ENCODE measurements at regions not wholly inside any gene's neighbourhood (a gene's known extent, or its start where the extent isn't known, plus 50 kb on each side); places are given as distances from the start of the nearest gene placed in this dataset.
A peak's percentile ranks its signal among the peaks of the same experiment; 100 is the strongest.

DNA sequence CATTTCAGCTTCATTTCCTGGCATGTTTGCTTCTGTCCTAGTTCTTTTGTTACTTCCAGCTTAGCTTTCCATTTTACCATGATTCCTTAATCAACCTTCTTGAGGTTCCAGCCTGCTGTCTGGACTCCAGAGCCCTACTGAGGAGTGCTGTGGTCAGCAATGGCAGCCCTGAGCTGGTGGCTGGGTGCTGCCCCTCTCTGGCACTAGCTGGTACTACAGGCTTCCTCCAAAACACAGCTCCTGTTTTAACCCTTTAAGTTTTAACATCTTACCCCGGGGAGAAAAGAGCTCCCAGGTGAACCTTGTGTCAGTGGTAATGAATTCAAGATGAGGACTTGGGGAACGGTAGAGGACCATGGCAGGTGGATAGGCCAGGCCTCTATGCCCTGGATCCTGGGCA lies 395.5 kb downstream of the TMEM114 start:
- DNase-seq (ENCODE audit: low read depth in 2 of 2), result no peak

DNA sequence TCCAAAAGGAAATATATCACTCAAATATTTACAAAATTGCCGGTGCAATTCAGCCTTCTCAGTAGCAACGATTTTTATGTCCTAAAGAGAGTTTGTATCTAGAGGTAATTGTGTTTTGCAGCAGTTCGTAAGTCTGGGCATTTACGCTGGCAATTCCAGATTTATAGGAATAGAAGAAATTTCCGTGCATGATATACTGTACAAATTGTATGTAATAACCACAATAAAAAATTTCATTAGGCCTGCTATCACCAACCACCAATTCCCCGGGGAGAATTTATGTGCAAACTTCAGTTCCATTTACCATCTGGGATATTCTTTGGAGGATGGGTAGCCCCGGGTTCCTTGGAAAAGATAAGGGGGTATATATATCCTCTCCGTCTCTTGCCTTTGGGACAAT lies 401.5 kb downstream of the TMEM114 start:
- DNase-seq (ENCODE audit: low read depth in 2 of 2), result no peak

DNA sequence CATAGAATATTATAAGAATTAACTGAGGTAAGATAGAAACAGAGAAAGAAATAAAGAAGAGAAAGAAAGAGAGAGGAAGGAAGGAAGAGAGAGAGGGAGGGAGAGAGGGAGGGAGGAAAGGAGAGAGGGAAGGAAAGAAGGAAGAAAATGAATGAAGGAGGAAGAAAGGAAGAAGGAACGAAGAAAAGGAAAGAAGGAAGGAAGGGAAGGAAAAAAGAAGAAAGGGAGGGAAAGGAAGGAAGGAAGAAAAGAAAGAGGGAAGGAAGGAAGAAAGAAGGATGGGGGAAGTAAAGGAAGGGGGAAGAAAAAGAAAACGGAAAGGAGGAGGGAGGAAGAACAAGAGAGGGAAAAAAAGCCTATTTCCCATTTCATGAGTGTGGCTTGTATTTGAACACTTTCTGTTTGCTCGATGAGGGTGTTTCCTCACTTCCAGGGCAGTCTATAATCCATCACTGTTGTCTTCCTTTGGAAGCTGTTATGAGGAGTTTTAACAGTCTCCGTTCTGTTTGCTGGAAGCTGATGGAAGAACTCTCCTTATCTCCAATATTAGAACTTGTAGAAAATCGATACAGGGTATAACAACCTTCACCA lies 402.4 kb downstream of the TMEM114 start:
- no peak for DNase-seq (ENCODE audit: low read depth in 2 of 2)

DNA sequence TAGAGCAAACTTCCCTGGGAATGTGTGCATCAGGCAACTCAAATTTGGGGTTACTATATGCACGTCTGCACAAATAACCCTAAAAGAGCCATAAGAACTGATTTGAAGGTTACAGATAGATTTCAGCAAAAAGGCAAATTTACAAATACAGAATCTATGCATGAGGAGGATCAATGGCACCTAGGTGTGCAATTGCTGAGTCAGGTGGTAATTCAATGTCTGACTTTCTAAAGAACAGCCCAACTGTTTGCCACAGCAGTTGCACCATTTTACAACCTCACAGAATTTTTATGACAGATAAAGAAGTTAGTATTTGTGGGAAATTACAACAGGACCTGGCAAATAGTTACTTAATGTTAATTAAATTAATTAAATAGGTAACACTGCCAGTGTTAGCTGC lies 405.5 kb downstream of the TMEM114 start:
- no peak for DNase-seq (ENCODE audit: low read depth in 2 of 2)

DNA sequence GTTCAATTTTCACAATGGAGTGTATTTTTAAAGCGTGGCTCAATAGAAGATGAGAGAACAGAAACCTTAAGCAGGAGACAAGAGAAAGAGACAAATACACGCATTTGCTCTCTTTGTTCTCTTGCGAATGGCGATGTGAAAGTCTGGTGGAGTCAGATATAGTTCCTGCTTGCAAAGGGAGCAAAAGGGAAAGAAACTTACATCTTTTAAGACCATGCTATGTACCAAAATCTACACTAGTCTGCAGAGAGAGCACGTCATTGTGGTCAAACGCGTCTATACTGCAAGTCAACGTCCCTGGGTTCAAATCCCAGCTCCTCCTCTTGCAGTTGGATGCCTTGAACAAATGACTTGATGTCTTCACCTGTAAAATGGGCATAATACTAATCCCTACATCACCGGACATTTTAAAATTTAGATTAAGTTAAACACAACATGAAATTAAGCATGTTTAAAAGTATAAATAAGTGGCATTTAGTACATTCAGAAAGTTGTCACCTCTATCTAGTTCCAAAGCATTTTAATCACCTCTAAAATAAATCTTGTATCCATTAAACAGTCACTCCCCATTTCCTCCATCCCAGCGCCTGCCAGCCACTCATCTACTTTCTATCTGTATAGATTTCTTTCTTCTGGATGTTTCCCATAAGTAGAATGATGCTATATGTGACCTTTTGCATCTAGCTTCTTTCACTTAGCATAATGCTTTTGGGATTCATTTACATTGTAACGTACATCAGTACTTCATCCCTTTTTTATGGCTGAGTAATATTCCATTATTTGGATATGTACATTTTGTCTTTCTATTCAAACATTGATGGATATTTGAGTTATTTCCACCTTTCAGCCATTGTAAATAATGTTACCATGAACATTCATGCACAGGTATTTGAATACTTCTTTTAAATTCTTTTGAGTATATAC lies 406.9 kb downstream of the TMEM114 start:
- no peak for DNase-seq (ENCODE audit: low read depth in 2 of 2)

DNA sequence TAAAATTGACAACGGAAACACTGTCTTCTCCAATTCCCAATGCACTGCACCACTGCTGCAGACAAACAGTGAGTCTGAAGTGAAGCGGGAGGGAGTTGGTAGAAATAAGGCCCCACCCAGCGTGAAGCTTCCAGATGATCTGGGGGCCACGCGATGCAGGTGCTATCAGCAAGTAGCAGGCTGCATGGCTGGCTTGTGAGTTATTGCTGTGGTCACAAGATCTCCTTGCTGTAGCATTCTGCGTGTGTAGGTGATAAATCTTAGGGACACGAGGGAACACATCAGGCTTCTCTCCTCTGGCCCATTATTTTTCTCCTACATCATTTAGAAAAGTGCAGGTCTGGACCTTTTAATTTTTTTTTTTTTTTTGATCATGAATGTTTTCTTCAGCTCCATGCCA lies 407.6 kb downstream of the TMEM114 start:
- no peak for DNase-seq (ENCODE audit: low read depth in 2 of 2)

DNA sequence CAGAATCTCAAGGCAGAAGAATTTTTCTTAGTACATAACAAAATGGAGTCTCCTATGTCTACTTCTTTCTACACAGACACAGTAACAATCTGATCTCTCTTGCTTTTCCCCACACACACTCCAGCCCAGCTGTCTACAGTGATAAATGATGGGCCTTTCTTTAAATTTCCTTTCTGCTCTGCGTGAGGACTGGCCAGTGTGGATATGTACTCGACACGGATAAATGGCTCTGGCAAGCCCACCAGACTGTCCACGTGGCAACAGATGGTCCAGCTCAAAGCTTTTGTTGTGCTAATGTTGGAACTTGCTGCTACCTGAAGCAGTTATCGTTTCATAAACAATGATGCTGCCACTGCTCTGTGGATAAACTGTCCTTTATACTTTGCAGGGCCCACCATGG lies 410.7 kb downstream of the TMEM114 start:
- DNase-seq (ENCODE audit: low read depth in 2 of 2), result no peak

DNA sequence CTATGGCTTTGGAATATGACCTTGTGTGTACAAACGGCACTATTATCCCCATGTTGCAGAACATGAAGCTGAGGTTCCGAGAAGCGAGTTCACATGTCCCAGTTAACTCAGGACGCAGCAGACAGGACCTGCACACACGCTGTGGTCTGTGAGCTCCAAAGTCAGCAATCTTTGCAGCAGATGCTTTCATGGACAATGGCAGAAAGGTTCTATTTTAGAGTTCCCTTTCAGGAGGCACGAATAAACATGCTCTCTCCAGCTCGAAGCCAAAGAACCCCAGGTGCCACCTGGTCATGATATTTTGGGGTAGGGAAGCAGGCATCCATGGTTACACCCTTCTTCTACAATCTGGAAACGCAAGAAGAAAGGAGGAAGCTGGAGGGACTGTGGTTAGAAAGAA lies 412.0 kb downstream of the TMEM114 start:
- no peak for DNase-seq (ENCODE audit: low read depth in 2 of 2)

DNA sequence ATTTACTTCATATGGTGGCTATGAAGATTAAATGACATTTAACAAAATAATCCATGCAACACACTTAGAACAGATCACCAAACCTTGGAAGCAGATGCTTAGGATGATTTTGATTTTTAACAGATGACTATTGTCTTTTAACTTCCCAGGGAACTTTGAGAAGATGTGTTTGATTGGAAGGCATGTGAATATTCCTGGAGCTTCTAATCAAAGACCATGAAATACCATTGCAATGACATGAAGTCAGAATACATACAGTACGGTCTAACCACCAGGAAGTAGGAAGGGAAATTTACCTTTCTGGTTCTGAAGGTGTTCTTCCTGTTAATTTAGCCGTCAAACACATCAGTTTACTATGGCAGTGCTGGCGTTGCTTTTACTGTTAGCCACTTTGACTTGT lies 414.9 kb downstream of the TMEM114 start:
- no peak for DNase-seq (ENCODE audit: low read depth in 2 of 2)

DNA sequence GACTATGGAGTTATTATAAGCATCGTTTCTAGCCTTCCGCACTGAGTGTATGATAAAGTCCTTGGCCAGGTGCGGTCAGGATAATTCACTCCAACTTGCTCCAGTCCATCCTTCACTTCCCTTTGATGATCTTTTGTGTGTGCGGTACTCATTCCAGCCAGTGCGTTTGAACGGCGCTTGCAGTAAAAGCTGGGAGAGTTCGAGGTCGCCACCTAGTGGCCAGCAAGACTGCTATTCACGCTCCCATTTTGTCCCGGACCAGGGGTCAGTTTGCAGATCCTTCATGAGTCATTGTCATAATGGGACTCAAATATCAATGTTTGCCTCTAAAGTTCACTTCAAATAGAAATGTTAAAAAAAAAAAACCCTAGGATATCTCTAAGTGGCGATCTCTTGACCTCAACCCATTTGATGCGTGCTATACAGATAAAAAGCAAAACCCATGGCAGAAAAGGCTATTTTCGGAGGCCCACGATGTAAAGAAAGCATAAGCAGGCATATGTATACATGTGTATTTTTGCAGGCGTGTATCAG lies 417.1 kb downstream of the TMEM114 start:
- peak; percentile 7 to 53 for DNase-seq (ENCODE audit: low read depth in 2 of 2)

DNA sequence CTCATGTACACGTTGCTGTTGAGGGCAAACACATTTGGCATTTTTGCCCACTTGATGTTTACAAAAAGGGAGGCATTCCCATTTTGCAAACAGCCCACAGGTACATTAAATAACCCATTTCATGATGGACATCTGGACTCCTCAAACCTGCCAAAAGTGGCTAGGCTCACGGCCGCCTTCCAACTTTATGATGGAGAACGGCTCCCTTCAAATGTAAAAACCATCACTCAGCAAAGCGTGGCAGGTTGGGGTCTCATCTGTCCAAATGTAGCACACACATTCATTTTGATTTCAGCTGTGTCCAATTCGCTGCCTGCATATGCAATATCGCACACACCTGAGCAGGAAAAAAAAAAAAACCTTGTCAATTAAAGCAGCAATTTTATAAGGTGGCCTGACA lies 417.8 kb downstream of the TMEM114 start:
- no peak for DNase-seq (ENCODE audit: low read depth in 2 of 2)

DNA sequence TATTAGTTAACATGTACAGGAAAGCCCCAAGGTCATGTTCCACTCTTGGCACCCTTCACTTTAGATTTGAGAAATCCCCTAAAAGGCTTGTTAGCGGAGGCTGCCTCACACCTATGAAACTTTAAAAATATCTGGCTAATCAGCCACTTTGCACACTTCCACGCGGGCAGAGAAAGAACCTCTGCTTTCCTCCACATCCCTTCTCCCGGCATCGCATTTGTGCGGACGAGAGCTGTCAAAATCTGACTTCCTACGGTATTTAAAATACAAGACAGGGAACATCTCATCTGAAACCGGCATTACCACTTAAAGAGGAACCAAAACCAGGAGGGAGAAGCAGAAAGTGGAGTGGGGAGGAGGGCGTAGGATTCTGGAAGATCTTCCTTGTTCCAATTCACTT lies 422.3 kb downstream of the TMEM114 start:
- no peak for DNase-seq (ENCODE audit: low read depth in 2 of 2)

DNA sequence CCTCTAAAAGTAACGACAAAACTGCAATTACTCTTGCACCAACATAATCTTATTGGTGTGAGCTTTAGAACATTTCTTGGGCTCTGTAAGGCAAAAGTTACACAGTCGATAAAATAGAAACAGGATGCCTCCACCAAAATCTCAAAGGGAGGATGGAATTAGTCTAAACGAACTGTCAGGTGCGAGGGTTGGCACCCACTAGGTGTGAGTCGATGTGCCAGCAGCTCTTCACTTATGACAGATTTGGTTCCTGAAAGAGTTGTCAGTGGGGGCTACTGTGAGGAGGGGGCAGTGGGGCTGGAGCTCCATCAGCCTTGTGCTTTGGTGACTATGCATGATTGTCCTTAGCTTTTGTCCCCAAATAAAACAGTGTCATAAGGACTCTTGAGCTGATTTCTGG lies 422.9 kb downstream of the TMEM114 start:
- DNase-seq (ENCODE audit: low read depth in 2 of 2), result no peak

DNA sequence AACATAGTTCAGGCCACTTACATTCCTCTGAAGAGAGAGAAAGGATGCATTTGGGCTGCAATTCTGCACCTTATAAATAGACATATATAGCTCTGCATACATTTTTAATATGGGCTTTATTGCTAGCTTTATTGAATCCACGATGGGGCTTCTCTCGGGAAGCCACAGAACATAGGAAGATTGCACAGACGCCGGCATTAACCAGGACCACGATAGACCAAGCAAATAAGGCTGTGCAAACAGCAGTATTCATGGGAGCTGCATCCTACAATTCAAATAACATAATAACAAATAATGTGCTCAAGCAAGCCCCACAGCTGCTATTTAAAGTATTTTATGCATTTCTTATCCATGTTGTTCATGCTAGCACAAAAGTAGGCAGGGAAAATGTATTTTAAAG lies 432.3 kb downstream of the TMEM114 start:
- no peak for DNase-seq (ENCODE audit: low read depth in 2 of 2)

DNA sequence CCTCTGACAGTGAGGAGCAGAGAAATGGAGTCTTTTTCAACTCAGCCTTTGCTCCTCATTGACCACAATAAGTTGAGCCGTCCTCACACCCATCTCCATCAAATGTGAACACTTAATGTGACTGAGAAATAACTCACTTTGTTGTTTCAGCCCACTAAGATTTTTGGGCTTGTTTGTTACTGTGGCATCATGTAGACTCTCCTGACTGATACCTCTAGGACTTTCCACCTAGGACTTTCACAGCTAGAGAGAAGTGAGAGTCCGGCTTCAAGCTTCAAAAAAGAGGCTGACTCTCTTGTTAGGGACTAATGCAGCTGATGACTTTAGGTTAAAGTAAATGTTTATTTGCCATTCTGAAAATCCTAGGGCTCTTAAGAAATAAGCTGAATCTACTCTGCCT lies 435.0 kb downstream of the TMEM114 start:
- DNase-seq (ENCODE audit: low read depth in 2 of 2), result no peak

DNA sequence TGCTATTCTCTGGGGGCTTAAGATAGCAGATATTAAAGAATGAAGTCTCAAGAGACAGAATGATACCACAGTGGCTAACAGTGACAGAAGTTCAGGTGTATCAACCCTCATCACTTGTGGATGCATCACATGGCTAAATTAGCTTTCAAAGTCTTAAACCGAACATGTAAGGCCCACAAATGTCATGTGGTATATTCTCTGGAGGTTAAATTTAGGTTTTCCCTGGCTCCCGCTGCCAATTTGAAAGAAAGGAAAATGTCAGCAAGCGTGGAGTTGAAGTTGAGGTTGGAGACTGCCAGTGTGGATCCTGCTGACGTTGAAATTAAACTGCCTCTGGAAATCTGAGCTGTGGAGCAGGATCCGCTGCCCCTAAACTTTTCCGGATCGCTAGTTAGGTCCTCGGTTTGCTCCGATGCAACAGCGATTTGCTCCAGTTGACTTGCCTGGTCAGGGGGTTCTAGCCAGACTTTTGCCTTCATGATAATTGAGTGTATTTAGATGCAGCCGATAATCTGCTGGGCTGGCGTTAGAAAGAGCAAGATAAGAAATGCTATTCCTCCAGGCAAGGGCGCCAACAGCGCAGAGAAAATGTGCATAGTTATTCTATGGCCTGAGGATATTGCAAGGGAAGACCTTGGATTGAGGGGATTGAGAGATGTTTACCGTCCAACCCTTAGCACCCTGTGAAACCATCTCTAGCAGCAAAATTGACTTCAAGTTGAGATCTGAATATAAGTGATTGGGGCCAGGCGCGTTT lies 443.9 kb downstream of the TMEM114 start:
- DNase-seq (ENCODE audit: low read depth in 2 of 2), result no peak

DNA sequence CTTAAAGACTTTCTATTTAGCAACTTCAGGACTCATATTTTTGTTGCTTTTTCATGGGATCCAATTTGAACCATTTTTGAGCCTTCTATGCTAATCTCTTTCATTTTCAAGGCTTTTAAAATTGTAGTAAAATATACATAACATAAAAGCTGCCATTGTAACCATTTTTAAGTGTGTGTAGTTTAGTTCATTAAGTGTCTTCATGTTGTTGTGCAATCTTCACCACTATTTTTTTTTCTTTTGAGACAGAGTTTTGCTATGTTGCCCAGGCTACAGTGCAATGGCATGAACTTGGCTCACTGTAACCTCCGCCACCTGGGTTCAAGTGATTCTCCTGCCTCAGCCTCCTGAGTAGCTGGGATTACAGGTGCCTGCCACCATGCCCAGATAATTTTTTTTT lies 451.6 kb downstream of the TMEM114 start:
- DNase-seq (ENCODE audit: low read depth in 2 of 2), result no peak

DNA sequence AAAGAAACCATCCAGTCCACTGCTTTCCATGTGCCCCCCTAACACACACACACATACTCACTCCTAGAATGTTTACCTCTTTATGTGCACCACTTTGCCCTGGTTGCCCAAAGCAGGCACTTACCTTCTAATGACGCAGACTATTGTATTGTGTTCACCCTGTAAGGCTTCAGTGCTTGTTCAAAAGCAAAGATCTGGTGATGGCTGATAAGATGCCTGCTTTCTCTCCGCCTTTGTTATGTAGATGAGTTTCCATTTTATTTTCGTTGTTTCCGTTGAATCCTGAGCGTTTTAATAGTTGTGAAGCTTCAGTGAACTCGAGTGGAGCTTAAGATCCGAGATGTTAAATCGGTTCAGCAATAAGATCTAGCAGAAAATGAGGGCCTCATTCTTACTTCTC lies 452.7 kb downstream of the TMEM114 start:
- no peak for DNase-seq (ENCODE audit: low read depth in 2 of 2)

DNA sequence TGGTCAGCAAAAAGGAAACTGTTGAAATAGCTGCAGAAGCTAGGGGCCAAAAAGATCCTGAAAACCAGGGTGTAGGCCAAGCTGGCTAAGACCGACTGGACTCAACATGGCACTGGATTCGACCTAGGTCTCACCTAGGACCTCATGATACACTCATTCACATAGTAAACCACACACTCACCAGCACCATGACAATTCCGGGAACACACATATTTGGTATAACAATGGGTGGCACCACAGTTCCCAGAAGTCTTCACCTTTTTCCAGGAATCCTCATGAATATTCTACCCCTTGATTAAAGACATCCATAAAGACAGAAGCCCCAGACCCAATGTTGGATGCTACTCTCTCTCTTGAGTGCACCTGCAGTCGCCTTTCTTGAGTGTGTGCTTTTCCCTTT lies 460.1 kb downstream of the TMEM114 start:
- no peak for DNase-seq (ENCODE audit: low read depth in 2 of 2)

DNA sequence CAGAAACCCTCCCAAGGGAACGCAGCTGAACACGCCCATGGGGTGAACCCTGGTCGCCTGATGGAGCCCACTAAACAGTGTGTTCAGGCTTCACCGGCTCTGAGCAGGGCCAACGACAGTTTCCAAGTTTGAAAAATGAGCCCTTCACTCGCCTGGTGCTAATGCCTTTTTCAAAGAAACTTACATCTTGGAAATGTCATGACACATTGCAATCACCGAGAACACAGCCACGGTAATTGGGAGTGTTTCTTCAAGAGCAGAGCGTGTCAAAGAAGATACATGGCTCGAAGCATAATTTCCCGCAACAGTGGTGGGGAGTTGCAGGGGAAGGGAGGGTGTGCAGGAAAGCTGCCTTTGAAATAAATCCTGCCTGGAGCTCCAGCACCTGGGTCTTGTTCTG lies 463.2 kb downstream of the TMEM114 start:
- DNase-seq (ENCODE audit: low read depth in 2 of 2), result no peak

DNA sequence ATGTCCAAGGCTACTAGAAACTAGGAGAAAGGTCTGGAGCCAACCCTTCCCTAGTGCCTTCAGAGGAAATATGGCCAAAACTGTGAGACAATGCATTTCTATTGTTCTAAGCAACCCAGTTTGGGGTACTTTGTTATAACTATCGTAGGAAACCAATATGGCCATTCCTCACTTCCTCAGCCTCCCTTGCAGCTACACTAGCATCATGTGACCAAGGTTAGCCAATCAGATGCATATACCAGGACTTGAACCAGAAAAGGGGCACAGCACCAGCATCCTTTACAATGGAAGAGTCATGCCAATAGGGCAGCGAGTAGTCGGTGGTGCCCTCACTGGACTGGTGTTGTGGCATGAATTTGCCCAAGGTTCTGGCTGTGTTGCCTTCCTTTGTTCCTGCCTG lies 464.0 kb downstream of the TMEM114 start:
- no peak for DNase-seq (ENCODE audit: low read depth in 2 of 2)

DNA sequence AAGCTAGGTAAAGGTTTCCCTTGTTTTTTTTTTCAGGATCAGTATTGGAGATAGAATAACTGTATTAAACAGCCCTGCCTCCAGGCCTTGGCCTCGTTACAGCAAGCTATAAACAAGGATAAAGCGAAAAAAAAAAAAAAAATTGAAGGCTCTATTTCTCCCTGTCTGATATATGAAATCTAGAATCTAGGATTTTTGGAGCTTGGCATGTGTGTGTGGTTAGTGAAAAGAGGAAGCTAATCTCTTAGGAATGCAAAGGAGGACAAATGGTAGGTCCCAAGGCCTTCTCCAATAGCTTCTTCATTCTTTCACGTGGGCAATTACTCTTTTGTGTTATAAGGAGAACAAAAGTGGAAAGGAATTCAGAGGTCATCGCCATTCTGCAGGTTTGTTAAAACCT lies 470.3 kb downstream of the TMEM114 start:
- no peak for DNase-seq (ENCODE audit: low read depth in 2 of 2)
